ENCODE measurements at regions not wholly inside any gene's neighbourhood (a gene's known extent, or its start where the extent isn't known, plus 50 kb on each side); places are given as distances from the start of the nearest gene placed in this dataset.

- ChIA-PET CTCF (ENCODE audit: low intra/inter-chr PET ratio, low total read pairs) (no interaction called here), POLR2A (no interaction called here)
- no peaks in the 10 kb centered on the region for H3K4me1 ChIP-seq (ENCODE audit: insufficient read depth, low read length)
- H4K20me1 ChIP-seq (ENCODE audit: insufficient read depth, low read length) = peaks cover 14% of the 10 kb centered on the region; the same call in 1 of the 2 replicates
- in situ Hi-C loops (cut with HindIII; ENCODE audit: extremely low pct_ligation_motif_present, low pct_unique_long_range_greater_than_20kb) = no loop called here
- no TSS peak for BruUV-seq (replicated peaks)
- no peak overlapping the region for H3K4me3 ChIP-seq (replicated peaks in 1 of 3; ENCODE audit: insufficient read depth in 1 of 3, low read depth in 2 of 3, low read length in 3 of 3)
- ATAC-seq (no peak), FAIRE-seq (no peak), DNase-seq (ENCODE audit: low spot score) (no peak)
- 93% methylated on average over 11 of the region's 20 CpGs for WGBS (ENCODE audit: low lambda C conversion rate)
- no peak overlapping the region for H3K27ac ChIP-seq (ENCODE audit: extremely low read length, insufficient read depth, low read length)
- no peaks in the 10 kb centered on the region for H3K9me3 ChIP-seq (ENCODE audit: low read length)
- intact Hi-C loops (cut with micrococcal nuclease; ENCODE audit: unreplicated experiment) = no loop called here
- no peak overlapping the region for H2AFZ ChIP-seq (ENCODE audit: low read length)
- no peaks in the 10 kb centered on the region for H3K79me2 ChIP-seq (ENCODE audit: insufficient read depth, low read length)
- H3K36me3 ChIP-seq (replicated peaks in 1 of 2; ENCODE audit: control insufficient read depth in 1 of 2, insufficient read depth in 2 of 2, low read length in 2 of 2) = peaks cover 0 to 7% of the 10 kb centered on the region in 2 experiments; a peak in 3 of 5 replicates
- H3K4me2 ChIP-seq (ENCODE audit: low read depth, low read length) = no peak overlapping the region
- no peaks in the 10 kb centered on the region for H3K27me3 ChIP-seq (ENCODE audit: control insufficient read depth in 1 of 2, insufficient read depth in 2 of 2, low read length in 2 of 2)
- TF ChIP-seq ELF4 (CRISPR knock-in tag; IDR thresholded peaks at IDR 0.05; ENCODE audit: borderline replicate concordance) = no peak
- H3K9ac ChIP-seq (ENCODE audit: insufficient read depth, low read depth, low read length) = no peak overlapping the region
Observed at GRCh38 chr11:70739811-70740487, 341.6 kb downstream of the CTTN start.

- H3K9ac ChIP-seq (ENCODE audit: insufficient read depth, low read depth, low read length) = no peak overlapping the region
- POLR2A ChIA-PET = no interaction called here
- H4K20me1 ChIP-seq (ENCODE audit: insufficient read depth, low read length) = peaks cover 14% of the 10 kb centered on the region; the same call in 1 of the 2 replicates
- no peak overlapping the region for H2AFZ ChIP-seq (ENCODE audit: low read length)
- no peak for FAIRE-seq
- no peak overlapping the region for H3K4me2 ChIP-seq (ENCODE audit: low read depth, low read length)
- H3K4me1 ChIP-seq (ENCODE audit: insufficient read depth, low read length) = no peaks in the 10 kb centered on the region
- intact Hi-C loops (cut with micrococcal nuclease; ENCODE audit: unreplicated experiment) (no loop called here), in situ Hi-C loops (cut with HindIII; ENCODE audit: extremely low pct_ligation_motif_present, low pct_unique_long_range_greater_than_20kb) (no loop called here)
- no peak overlapping the region for H3K27ac ChIP-seq (ENCODE audit: extremely low read length, insufficient read depth, low read length)
- BruUV-seq (replicated peaks) = no TSS peak
- TF ChIP-seq ZFP62 (CRISPR knock-in tag; IDR thresholded peaks at IDR 0.05) (no peak), ZNF557 (CRISPR knock-in tag; IDR thresholded peaks at IDR 0.05) (no peak), ZNF251 (CRISPR knock-in tag; IDR thresholded peaks at IDR 0.05) (no peak)
- H3K79me2 ChIP-seq (ENCODE audit: insufficient read depth, low read length) = no peaks in the 10 kb centered on the region
- no peak overlapping the region for H3K4me3 ChIP-seq (replicated peaks in 1 of 3; ENCODE audit: insufficient read depth in 1 of 3, low read depth in 2 of 3, low read length in 3 of 3)
- DNase-seq (ENCODE audit: low spot score) = no peak
- ATAC-seq = no peak
- CTCF ChIA-PET (ENCODE audit: low intra/inter-chr PET ratio, low total read pairs) = no interaction called here
- peaks cover 0 to 7% of the 10 kb centered on the region in 2 experiments; a peak in 3 of 5 replicates for H3K36me3 ChIP-seq (replicated peaks in 1 of 2; ENCODE audit: control insufficient read depth in 1 of 2, insufficient read depth in 2 of 2, low read length in 2 of 2)
- no peaks in the 10 kb centered on the region for H3K9me3 ChIP-seq (ENCODE audit: low read length)
- no peaks in the 10 kb centered on the region for H3K27me3 ChIP-seq (ENCODE audit: control insufficient read depth in 1 of 2, insufficient read depth in 2 of 2, low read length in 2 of 2)
- WGBS (ENCODE audit: low lambda C conversion rate) = 100% methylated on average over 5 of the region's 6 CpGs
Observed at GRCh38 chr11:70740488-70740851, 342.1 kb downstream of the CTTN start.
